ENCODE measurements at regions not wholly inside any gene's neighbourhood (a gene's known extent, or its start where the extent isn't known, plus 50 kb on each side); places are given as distances from the start of the nearest gene placed in this dataset.

DNA sequence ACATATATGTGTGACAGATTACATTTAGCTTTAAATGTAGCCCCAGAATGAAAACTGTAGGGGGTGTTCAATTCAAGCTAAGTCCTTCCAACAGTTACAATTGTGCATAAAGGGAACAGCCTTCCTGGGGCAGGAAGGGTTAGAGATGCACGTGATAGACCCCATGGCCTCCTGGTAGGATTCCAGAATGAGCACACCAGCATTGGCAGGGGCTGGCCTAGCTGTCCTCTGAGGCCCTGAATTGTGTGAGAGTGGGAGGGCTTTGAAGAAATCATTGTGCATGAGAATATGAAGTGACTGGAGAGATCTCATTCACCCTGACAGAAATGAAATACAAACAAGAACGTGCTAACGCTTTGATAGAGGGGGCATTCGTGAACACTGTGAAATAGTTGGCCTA is 663.8 kb upstream of the KLF4 start:
- Histone ChIP-seq H3K27me3 (no peaks in the 10 kb centered on the region), H3K36me3 (no peaks in the 10 kb centered on the region), H3K4me1 (peaks cover 0 to 26% (median 16%) of the 10 kb centered on the region in 4 donors), H3K27ac (no peak overlapping the region), H3K4me3 (no peak overlapping the region), H3K9me3 (no peaks in the 10 kb centered on the region)
- DNase-seq: no peak
- no peak for ATAC-seq (ENCODE audit: low FRiP score in 2 of 2)
- TF ChIP-seq EP300 (IDR thresholded peaks at IDR 0.05): no peak
- no peak for TF ChIP-seq POLR2AphosphoS5 (IDR thresholded peaks at IDR 0.05)
- TF ChIP-seq POLR2A (IDR thresholded peaks at IDR 0.05): no peak
- TF ChIP-seq, protein P1, sequence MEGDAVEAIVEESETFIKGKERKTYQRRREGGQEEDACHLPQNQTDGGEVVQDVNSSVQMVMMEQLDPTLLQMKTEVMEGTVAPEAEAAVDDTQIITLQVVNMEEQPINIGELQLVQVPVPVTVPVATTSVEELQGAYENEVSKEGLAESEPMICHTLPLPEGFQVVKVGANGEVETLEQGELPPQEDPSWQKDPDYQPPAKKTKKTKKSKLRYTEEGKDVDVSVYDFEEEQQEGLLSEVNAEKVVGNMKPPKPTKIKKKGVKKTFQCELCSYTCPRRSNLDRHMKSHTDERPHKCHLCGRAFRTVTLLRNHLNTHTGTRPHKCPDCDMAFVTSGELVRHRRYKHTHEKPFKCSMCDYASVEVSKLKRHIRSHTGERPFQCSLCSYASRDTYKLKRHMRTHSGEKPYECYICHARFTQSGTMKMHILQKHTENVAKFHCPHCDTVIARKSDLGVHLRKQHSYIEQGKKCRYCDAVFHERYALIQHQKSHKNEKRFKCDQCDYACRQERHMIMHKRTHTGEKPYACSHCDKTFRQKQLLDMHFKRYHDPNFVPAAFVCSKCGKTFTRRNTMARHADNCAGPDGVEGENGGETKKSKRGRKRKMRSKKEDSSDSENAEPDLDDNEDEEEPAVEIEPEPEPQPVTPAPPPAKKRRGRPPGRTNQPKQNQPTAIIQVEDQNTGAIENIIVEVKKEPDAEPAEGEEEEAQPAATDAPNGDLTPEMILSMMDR (IDR thresholded peaks at IDR 0.05): no peak
- 63 to 75% methylated on average over 4 of the region's 4 CpGs for WGBS, 2 donors

DNA sequence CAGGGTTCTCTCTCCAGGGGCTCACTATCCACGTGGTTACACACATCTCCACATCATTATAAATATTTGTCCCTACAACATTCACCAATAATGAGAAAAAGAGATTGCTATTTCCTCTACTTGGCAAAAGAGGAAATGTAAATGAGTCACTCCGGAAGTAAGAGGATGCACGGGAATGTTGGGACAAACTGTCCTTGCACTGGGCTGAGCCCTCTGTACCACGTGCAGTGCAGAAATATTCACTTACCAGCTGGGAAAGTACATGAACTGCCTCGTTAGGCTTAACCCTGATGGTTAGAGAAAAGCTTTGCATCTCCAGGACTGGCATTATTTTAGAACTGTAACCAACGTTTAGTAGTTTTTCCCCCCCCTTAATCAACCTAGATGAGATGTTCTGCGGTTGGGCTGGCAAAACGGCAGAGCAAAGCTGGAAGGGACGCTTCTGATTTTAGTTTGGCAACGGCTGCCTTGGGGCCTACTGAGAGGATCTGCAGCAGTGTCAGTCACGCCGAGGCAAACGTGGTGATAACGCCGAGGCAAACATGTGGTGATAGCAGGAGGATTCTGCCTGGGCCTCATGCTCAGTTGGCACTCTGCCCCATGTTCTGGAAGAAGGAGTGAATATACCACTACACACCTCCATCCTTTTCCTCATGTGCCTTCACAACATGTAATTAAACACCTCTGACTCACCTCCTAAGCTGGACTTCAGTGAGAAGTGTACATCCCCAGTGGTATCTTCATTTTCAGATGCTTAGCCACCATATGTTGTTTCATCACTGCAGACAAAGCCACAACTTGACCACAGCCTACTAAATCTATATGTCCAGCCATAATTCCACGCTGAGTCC is 661.4 kb upstream of the KLF4 start:
- Histone ChIP-seq H3K27me3 (no peaks in the 10 kb centered on the region), H3K4me1 (peaks cover 0 to 26% (median 16%) of the 10 kb centered on the region in 4 donors), H3K4me3 (no peak overlapping the region), H3K27ac (peak overlapping the region; percentile 55 to 86 (median 77)), H3K36me3 (no peaks in the 10 kb centered on the region), H3K9me3 (peaks cover 0 to 5% (median 3%) of the 10 kb centered on the region in 4 donors)
- ATAC-seq (ENCODE audit: low FRiP score in 2 of 2) (peak; percentile 81 to 86), DNase-seq (peak in 1 of 2 donors; percentile 56)
- no peak for TF ChIP-seq POLR2A (IDR thresholded peaks at IDR 0.05)
- TF ChIP-seq EP300 (IDR thresholded peaks at IDR 0.05): peak; percentile 91 to 100 (median 97)
- TF ChIP-seq, protein P1 (IDR thresholded peaks at IDR 0.05): no peak
- peak; percentile 96 to 97 for TF ChIP-seq POLR2AphosphoS5 (IDR thresholded peaks at IDR 0.05)
- WGBS, 2 donors: 53 to 57% methylated on average over 16 of the region's 16 CpGs

DNA sequence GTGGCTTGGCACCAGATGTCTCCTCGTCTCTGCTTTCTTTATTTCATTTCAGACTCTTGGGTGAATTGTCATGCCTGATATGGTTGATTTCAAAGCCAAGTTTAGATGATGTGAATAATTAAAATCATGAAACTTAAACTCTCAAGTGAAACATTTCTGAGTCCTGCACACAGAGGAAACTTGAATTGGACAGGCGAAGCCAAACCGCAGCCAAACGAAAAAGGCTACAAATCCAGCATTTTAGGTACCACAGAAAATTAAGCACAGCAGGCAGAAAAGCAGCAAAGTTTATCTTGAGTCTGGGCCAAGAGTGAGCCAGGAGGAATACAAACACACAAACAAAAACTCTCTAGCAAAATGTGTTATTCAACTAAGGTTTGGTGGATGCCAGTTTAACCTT is 659.8 kb upstream of the KLF4 start:
- TF ChIP-seq POLR2A (IDR thresholded peaks at IDR 0.05) (no peak), POLR2AphosphoS5 (IDR thresholded peaks at IDR 0.05) (no peak), EP300 (IDR thresholded peaks at IDR 0.05) (no peak)
- TF ChIP-seq, protein P1 (IDR thresholded peaks at IDR 0.05): no peak
- H3K4me3 ChIP-seq: no peak overlapping the region
- peak overlapping the region in 1 of 4 donors; percentile 86 for H3K27ac ChIP-seq
- ATAC-seq (ENCODE audit: low FRiP score in 2 of 2) (no peak), DNase-seq (no peak)
- no peaks in the 10 kb centered on the region for H3K36me3 ChIP-seq
- WGBS, 2 donors: 84 to 89% methylated on average over 4 of the region's 4 CpGs
- peaks cover 0 to 5% (median 3%) of the 10 kb centered on the region in 4 donors for H3K9me3 ChIP-seq
- peaks cover 0 to 26% (median 16%) of the 10 kb centered on the region in 4 donors for H3K4me1 ChIP-seq
- H3K27me3 ChIP-seq: no peaks in the 10 kb centered on the region

GRCh38 chr9:108142504-108143201 is 653.1 kb upstream of the KLF4 start:
- TF ChIP-seq, protein P1 (IDR thresholded peaks at IDR 0.05): peak in 1 of 6 experiments; percentile 36
- TF ChIP-seq POLR2A (IDR thresholded peaks at IDR 0.05) (no peak), POLR2AphosphoS5 (IDR thresholded peaks at IDR 0.05) (peak; percentile 89 to 93), EP300 (IDR thresholded peaks at IDR 0.05) (peak; percentile 16 to 97 (median 80))
- H3K4me1 ChIP-seq: peaks cover 16 to 25% (median 21%) of the 10 kb centered on the region in 4 donors
- WGBS, 2 donors: 25 to 29% methylated on average over 8 to 10 of the region's 10 CpGs
- H3K36me3 ChIP-seq: no peaks in the 10 kb centered on the region
- ATAC-seq (ENCODE audit: low FRiP score in 2 of 2) (peak; percentile 92 to 94), DNase-seq (peak in 1 of 2 donors; percentile 65)
- no peak overlapping the region for H3K4me3 ChIP-seq
- no peaks in the 10 kb centered on the region for H3K27me3 ChIP-seq
- H3K9me3 ChIP-seq: peaks cover 0 to 5% (median 3%) of the 10 kb centered on the region in 4 donors
- H3K27ac ChIP-seq: peak overlapping the region; percentile 72 to 89 (median 78)
